ENCODE measurements at regions not wholly inside any gene's neighbourhood (a gene's known extent, or its start where the extent isn't known, plus 50 kb on each side); places are given as distances from the start of the nearest gene placed in this dataset.
"Not testable (repeated sequence)": the region's sequence is repeated elsewhere in the genome, so short reads cannot be mapped to it uniquely, and the experiment has no call there.

GRCh38 chr2:75431276-75431675, 129.5 kb downstream of the EVA1A start:
- H3K4me1 Mint-ChIP-seq = no peaks in the 10 kb centered on the region
- no peak for DNase-seq
- H2AFZ ChIP-seq (ENCODE audit: insufficient read depth, low read depth, low read length, poor library complexity, severe bottlenecking) = no peak overlapping the region

GRCh38 chr2:75430449-75430848, 130.3 kb downstream of the EVA1A start:
- H3K36me3 Mint-ChIP-seq; H3K79me2 ChIP-seq (ENCODE audit: insufficient read depth, low read length); H2AFZ ChIP-seq (ENCODE audit: insufficient read depth, low read depth, low read length, poor library complexity, severe bottlenecking); H3K27me3 ChIP-seq (ENCODE audit: control insufficient read depth in 2 of 2, insufficient read depth in 2 of 2, low read length in 2 of 2); DNase-seq; H3K9me3 ChIP-seq (replicated peaks in 1 of 2; ENCODE audit: control insufficient read depth in 1 of 2, insufficient read depth in 1 of 2, low read length in 2 of 2); H3K9ac ChIP-seq (ENCODE audit: insufficient read depth, low read length, poor library complexity, severe bottlenecking); H3K4me1 Mint-ChIP-seq; H3K27ac ChIP-seq (ENCODE audit: low read depth in 1 of 2, low read length in 2 of 2); H3K9me3 Mint-ChIP-seq; H3K27me3 Mint-ChIP-seq (ENCODE audit: low read depth in 3 of 3); H3K4me3 Mint-ChIP-seq; H3K27ac Mint-ChIP-seq; H3K4me2 ChIP-seq (replicated peaks; ENCODE audit: extremely low read depth, low read length, poor library complexity, severe bottlenecking); intact Hi-C loops (cut with micrococcal nuclease); H3K4me3 ChIP-seq (replicated peaks in 1 of 3; ENCODE audit: low read depth in 2 of 3, low read length in 3 of 3); H4K20me1 ChIP-seq (ENCODE audit: insufficient read depth, low read length); H3K4me1 ChIP-seq (ENCODE audit: control insufficient read depth in 1 of 2, insufficient read depth in 2 of 2, low read length in 2 of 2); H3K36me3 ChIP-seq (replicated peaks in 1 of 2; ENCODE audit: control insufficient read depth in 1 of 2, insufficient read depth in 2 of 2, low read length in 2 of 2): not testable (repeated sequence)
- WGBS (ENCODE audit: insufficient coverage) = 100% methylated on average over 1 of the region's 4 CpGs

More at GRCh38 chr2:75431276-75431675, 129.5 kb downstream of the EVA1A start:
- H4K20me1 ChIP-seq (ENCODE audit: insufficient read depth, low read length) = no peaks in the 10 kb centered on the region
- H3K4me1 ChIP-seq (ENCODE audit: control insufficient read depth in 1 of 2, insufficient read depth in 2 of 2, low read length in 2 of 2) = no peaks in the 10 kb centered on the region
- no peaks in the 10 kb centered on the region for H3K36me3 ChIP-seq (replicated peaks in 1 of 2; ENCODE audit: control insufficient read depth in 1 of 2, insufficient read depth in 2 of 2, low read length in 2 of 2)
- H3K9ac ChIP-seq (ENCODE audit: insufficient read depth, low read length, poor library complexity, severe bottlenecking) = no peak overlapping the region
- H3K9me3 ChIP-seq (replicated peaks in 1 of 2; ENCODE audit: control insufficient read depth in 1 of 2, insufficient read depth in 1 of 2, low read length in 2 of 2) = no peaks in the 10 kb centered on the region
- no peak overlapping the region for H3K27ac ChIP-seq (ENCODE audit: low read depth in 1 of 2, low read length in 2 of 2)
- TF ChIP-seq CTCF (IDR thresholded peaks at IDR 0.05) = no peak
- Mint-ChIP-seq H3K4me3 (no peak overlapping the region), H3K36me3 (no peaks in the 10 kb centered on the region), H3K9me3 (peaks cover 0 to 5% (median 2%) of the 10 kb centered on the region in 7 donors), H3K27ac (no peak overlapping the region), H3K27me3 (ENCODE audit: low read depth in 3 of 3) (peaks cover 4 to 7% (median 4%) of the 10 kb centered on the region in 3 donors)
- WGBS (ENCODE audit: insufficient coverage) = no CpG with 5 or more reads among the region's 1 CpG
- H3K4me2 ChIP-seq (replicated peaks; ENCODE audit: extremely low read depth, low read length, poor library complexity, severe bottlenecking) = no peak overlapping the region
- intact Hi-C loops (cut with micrococcal nuclease) = no loop called here
- no peak overlapping the region for H3K4me3 ChIP-seq (replicated peaks in 1 of 3; ENCODE audit: low read depth in 2 of 3, low read length in 3 of 3)
- H3K79me2 ChIP-seq (ENCODE audit: insufficient read depth, low read length) = no peaks in the 10 kb centered on the region
- no peaks in the 10 kb centered on the region for H3K27me3 ChIP-seq (ENCODE audit: control insufficient read depth in 2 of 2, insufficient read depth in 2 of 2, low read length in 2 of 2)
